Nephron (organoid): ENCODE measurements at regions not wholly inside any gene's neighbourhood (a gene's known extent, or its start where the extent isn't known, plus 50 kb on each side); places are given as distances from the start of the nearest gene placed in this dataset.
"Not testable (repeated sequence)": the region's sequence is repeated elsewhere in the genome, so short reads cannot be mapped to it uniquely, and the experiment has no call there.

ENCODE experiments used
- H3K27ac Mint-ChIP-seq, 3 experiments: 2 replicates each; pipeline ENCODE4 v1.8.0; 2020; ENCODE audit warnings: mixed read lengths in 3 of 3, mild to moderate bottlenecking in 2 of 3, moderate library complexity in 1 of 3
- H3K27me3 Mint-ChIP-seq: 2 replicates; pipeline ENCODE4 v1.8.0; 2021; ENCODE audit warnings: low read depth, mild to moderate bottlenecking, moderate library complexity, mixed read lengths
- H3K36me3 Mint-ChIP-seq: 2 replicates; pipeline ENCODE4 v1.8.0; 2020; ENCODE audit warnings: low read depth, mixed read lengths
- H3K4me1 Mint-ChIP-seq: 2 replicates; pipeline ENCODE4 v1.8.0; 2020; ENCODE audit warnings: mixed read lengths
- H3K4me3 Mint-ChIP-seq, 3 experiments: 2 replicates each; pipeline ENCODE4 v1.8.0; 2020; ENCODE audit warnings: mild to moderate bottlenecking in 3 of 3, mixed read lengths in 3 of 3, moderate library complexity in 2 of 3
- H3K9me3 Mint-ChIP-seq: 2 replicates; pipeline ENCODE4 v1.8.0; 2020; ENCODE audit warnings: mixed read lengths
- CTCF ChIP-seq, 3 experiments: fragments of 200-600 bp; sonication (generic); IDR thresholded peaks; one replicate each; pipeline ENCODE4 v1.5.0; 2021; ENCODE audit warnings: antibody characterized with exemption in 3 of 3; ENCODE audit not compliant: unreplicated experiment in 3 of 3

GRCh38 chr2:83224591-83225200 is 1234.4 kb downstream of the SUCLG1 start:
- TF ChIP-seq CTCF (IDR thresholded peaks at IDR 0.05; ENCODE audit: unreplicated experiment in 3 of 3), result no peak
- Mint-ChIP-seq H3K4me1 (no peaks in the 10 kb centered on the region), H3K27ac (no peak overlapping the region), H3K9me3 (no peaks in the 10 kb centered on the region), H3K27me3 (no peaks in the 10 kb centered on the region), H3K4me3 (no peak overlapping the region), H3K36me3 (no peaks in the 10 kb centered on the region)

GRCh38 chr2:83221258-83221657 is 1237.8 kb downstream of the SUCLG1 start:
- H3K4me3 Mint-ChIP-seq, result no peak overlapping the region
- TF ChIP-seq CTCF (IDR thresholded peaks at IDR 0.05; ENCODE audit: unreplicated experiment in 3 of 3), result no peak
- H3K27me3 Mint-ChIP-seq, result no peaks in the 10 kb centered on the region
- no peak overlapping the region for H3K27ac Mint-ChIP-seq
- H3K9me3 Mint-ChIP-seq, result no peaks in the 10 kb centered on the region
- H3K4me1 Mint-ChIP-seq, result no peaks in the 10 kb centered on the region
- no peaks in the 10 kb centered on the region for H3K36me3 Mint-ChIP-seq

- no peak overlapping the region for H3K27ac Mint-ChIP-seq
- H3K9me3 Mint-ChIP-seq, result no peaks in the 10 kb centered on the region
- no peaks in the 10 kb centered on the region for H3K4me1 Mint-ChIP-seq
- no peak overlapping the region for H3K4me3 Mint-ChIP-seq
- TF ChIP-seq CTCF (IDR thresholded peaks at IDR 0.05; ENCODE audit: unreplicated experiment in 3 of 3), result no peak
- H3K27me3 Mint-ChIP-seq, result no peaks in the 10 kb centered on the region
- no peaks in the 10 kb centered on the region for H3K36me3 Mint-ChIP-seq
These were observed 1241.2 kb downstream of the SUCLG1 start for GRCh38 chr2:83217854-83218253.

- H3K36me3 Mint-ChIP-seq, result no peaks in the 10 kb centered on the region
- no peaks in the 10 kb centered on the region for H3K4me1 Mint-ChIP-seq
- H3K9me3 Mint-ChIP-seq, result no peaks in the 10 kb centered on the region
- H3K27me3 Mint-ChIP-seq, result no peaks in the 10 kb centered on the region
- H3K4me3 Mint-ChIP-seq, result no peak overlapping the region
- peak; percentile 62 to 73 (median 69) for TF ChIP-seq CTCF (IDR thresholded peaks at IDR 0.05; ENCODE audit: unreplicated experiment in 3 of 3)
- no peak overlapping the region for H3K27ac Mint-ChIP-seq
These were observed 1262.9 kb downstream of the SUCLG1 start for GRCh38 chr2:83196225-83196624.

GRCh38 chr2:83191316-83191715 is 1267.8 kb downstream of the SUCLG1 start:
- peaks cover 1% of the 10 kb centered on the region for H3K4me1 Mint-ChIP-seq
- TF ChIP-seq CTCF (IDR thresholded peaks at IDR 0.05; ENCODE audit: unreplicated experiment in 3 of 3), result no peak
- H3K4me3 Mint-ChIP-seq, result no peak overlapping the region
- no peaks in the 10 kb centered on the region for H3K27me3 Mint-ChIP-seq
- no peak overlapping the region for H3K27ac Mint-ChIP-seq
- H3K9me3 Mint-ChIP-seq, result no peaks in the 10 kb centered on the region
- no peaks in the 10 kb centered on the region for H3K36me3 Mint-ChIP-seq

- no peaks in the 10 kb centered on the region for H3K9me3 Mint-ChIP-seq
- no peak for TF ChIP-seq CTCF (IDR thresholded peaks at IDR 0.05; ENCODE audit: unreplicated experiment in 3 of 3)
- H3K4me1 Mint-ChIP-seq, result peaks cover 5% of the 10 kb centered on the region
- no peak overlapping the region for H3K27ac Mint-ChIP-seq
- no peaks in the 10 kb centered on the region for H3K27me3 Mint-ChIP-seq
- no peak overlapping the region for H3K4me3 Mint-ChIP-seq
- H3K36me3 Mint-ChIP-seq, result no peaks in the 10 kb centered on the region
These were observed 1272.8 kb downstream of the SUCLG1 start for GRCh38 chr2:83186105-83186760.

- not testable (repeated sequence) for H3K9me3 Mint-ChIP-seq, H3K27me3 Mint-ChIP-seq, H3K27ac Mint-ChIP-seq, H3K4me1 Mint-ChIP-seq, H3K36me3 Mint-ChIP-seq, H3K4me3 Mint-ChIP-seq
These were observed 1278.1 kb downstream of the SUCLG1 start for GRCh38 chr2:83180862-83181530.
